ENCODE measurements at regions not wholly inside any gene's neighbourhood (a gene's known extent, or its start where the extent isn't known, plus 50 kb on each side); places are given as distances from the start of the nearest gene placed in this dataset.
A peak's percentile ranks its signal among the peaks of the same experiment; 100 is the strongest.

DNA sequence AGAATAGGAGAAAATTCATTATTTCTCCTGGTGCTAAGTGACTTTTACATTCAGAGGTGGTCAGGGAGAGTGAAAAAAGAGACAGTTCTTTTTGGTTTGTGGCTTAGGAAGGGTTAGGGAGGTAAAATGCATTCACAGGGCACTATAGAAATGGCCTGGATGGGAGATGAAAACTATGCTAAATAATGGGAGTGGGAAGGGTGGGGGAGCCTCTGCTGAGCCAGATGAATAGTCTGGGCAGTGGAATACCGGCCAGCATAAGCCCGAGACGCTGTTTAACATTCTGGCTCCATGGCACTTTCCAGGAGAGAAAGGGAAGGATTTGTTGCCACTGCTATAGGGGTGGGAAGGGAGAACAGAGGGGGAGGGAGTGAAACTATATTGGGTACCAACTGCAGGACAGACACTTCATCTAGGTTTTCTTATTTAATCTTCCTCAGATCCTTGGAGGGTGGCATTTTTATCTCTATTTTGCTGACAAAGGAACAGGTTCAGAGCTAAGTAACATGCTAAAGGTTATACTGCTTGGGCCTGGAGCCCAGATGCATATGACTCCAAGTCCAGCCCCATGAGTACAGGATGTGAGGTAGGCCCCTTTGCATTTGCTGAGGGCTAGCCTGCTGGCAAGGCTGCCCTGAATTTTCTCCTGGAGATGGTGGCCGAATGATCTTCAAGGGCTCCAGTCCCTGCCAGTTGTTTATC lies 372.4 kb downstream of the CCSER2 start:
- TF ChIP-seq CTCF (IDR thresholded peaks at IDR 0.05) (no peak), ZFX (IDR thresholded peaks at IDR 0.05; ENCODE audit: borderline replicate concordance) (no peak)
- no peak overlapping the region for H3K27ac ChIP-seq

DNA sequence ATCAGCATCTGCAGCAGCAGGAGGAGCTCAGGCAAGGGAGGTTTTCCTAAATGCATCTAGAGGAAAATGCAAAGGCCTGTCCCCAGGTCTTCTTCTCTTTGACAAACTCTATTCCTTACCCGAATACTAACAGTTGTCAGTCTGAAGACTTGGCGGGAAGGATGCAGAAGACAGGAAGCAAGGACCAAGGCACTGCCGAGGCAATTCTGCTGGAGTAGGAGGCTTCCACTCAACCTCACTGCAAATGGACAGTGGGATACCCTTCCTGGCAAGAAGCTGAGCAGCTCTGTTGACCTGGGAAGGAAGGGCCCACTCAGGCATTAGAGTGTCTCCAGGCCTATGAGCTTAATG lies 373.0 kb downstream of the CCSER2 start:
- no peak overlapping the region for H3K27ac ChIP-seq
- TF ChIP-seq CTCF (IDR thresholded peaks at IDR 0.05) (no peak), ZFX (IDR thresholded peaks at IDR 0.05; ENCODE audit: borderline replicate concordance) (no peak)

DNA sequence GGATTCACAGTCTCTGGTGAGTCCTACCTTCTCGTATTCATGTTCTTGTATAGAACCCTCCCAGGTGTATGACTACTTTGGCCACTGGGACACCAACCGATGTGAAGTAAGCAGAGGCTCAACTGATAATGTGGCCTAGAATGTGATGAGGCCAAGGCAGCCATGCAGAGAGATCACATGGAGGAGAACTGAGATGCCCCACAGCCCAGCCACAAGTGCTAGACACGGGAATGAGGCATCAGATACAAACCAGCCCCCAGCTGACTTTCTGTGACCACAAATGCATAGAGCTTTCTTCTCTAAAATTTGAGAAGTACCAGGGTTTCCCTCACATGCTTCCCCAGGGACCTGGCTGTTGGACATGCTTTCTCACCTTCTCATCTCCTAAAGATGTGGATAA lies 375.7 kb downstream of the CCSER2 start:
- no peak for TF ChIP-seq ZFX (IDR thresholded peaks at IDR 0.05; ENCODE audit: borderline replicate concordance)
- TF ChIP-seq CTCF (IDR thresholded peaks at IDR 0.05), result no peak
- no peak overlapping the region for H3K27ac ChIP-seq

DNA sequence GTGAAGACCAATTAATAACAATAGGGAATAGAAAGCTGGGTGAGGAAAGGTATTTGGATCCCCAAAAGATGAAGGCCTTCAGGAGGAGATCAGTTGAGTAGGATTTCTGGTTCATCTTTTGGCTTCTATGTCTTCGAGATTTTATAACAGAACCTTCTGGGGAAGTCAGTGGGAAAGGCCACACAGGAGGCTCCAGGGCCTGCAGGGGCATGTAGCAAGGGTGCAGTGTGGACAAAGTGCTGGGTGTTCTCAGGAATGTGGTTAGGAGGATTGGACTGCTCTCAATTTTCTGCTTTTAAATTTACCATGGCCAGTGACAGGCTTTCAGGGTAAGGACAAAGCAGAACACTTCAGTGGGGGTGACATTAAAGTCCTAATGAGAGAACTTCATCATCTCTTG lies 378.0 kb downstream of the CCSER2 start:
- TF ChIP-seq ZFX (IDR thresholded peaks at IDR 0.05; ENCODE audit: borderline replicate concordance) (no peak), CTCF (IDR thresholded peaks at IDR 0.05) (no peak)
- H3K27ac ChIP-seq, result no peak overlapping the region

GRCh38 chr10:84706875-84707274 lies 378.5 kb downstream of the CCSER2 start:
- no peak overlapping the region for H3K27ac ChIP-seq
- TF ChIP-seq ZFX (IDR thresholded peaks at IDR 0.05; ENCODE audit: borderline replicate concordance) (no peak), CTCF (IDR thresholded peaks at IDR 0.05) (no peak)

GRCh38 chr10:84715911-84716310 lies 387.5 kb downstream of the CCSER2 start:
- H3K27ac ChIP-seq, result no peak overlapping the region
- TF ChIP-seq CTCF (IDR thresholded peaks at IDR 0.05) (peak; percentile 83), ZFX (IDR thresholded peaks at IDR 0.05; ENCODE audit: borderline replicate concordance) (no peak)

DNA sequence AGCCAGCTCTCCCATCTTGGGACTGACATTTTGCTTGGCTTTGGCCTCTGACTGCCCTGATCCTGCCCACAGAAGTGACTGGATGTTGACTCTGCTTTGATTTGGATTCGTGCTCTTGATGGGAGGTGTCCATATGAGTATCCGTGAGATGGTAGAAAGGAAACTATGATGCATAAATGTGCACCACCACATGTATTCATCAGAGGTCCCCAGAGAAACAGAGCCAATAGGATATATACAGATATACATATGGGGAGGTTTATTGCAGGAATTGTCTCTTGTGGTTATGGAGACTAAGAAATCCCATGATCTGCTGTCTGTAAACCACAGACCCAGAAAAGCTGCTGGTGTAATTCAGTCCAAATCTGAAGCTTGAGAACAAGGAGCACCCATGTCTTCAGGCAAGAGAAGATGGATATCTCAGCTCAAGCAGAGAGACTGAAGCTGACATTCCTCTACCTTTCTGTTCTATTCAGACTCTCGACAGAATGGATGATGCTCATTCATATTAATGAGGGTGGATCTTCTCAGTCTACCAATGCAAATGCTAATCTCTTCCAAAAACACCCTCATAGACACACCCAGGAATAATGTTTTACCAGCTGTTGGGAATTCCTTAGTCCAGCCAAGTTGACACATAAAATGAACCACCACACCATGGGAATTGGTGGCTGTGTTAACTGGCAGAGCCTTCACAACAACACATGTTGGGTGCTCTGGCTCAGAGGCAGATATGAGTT lies 390.7 kb downstream of the CCSER2 start:
- TF ChIP-seq ZFX (IDR thresholded peaks at IDR 0.05; ENCODE audit: borderline replicate concordance) (no peak), CTCF (IDR thresholded peaks at IDR 0.05) (no peak)
- H3K27ac ChIP-seq, result no peak overlapping the region

All from 22Rv1 (cell line).